ENCODE measurements at regions not wholly inside any gene's neighbourhood (a gene's known extent, or its start where the extent isn't known, plus 50 kb on each side); places are given as distances from the start of the nearest gene placed in this dataset.

DNA sequence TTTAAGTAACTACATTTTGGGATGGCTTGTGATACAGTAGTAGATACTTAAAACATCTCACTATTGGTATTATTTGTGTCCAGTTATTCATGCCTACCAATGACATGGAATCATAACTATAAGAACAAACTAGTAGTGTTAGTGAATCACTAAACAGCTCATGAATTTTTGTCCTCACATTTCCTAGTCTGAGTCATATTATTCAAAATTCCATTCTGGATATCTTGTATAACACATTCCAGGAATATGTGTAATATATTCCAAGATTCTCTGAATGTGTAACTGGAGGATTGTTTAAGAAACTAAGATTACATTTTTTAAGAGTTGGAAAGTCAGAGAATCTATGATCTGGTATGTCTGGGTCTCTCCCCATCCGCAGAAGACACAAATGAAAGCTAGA, 565.3 kb upstream of the ZNF608 start:
- TF ChIP-seq POLR2A (IDR thresholded peaks at IDR 0.05), result no peak
- TF ChIP-seq, protein P1, sequence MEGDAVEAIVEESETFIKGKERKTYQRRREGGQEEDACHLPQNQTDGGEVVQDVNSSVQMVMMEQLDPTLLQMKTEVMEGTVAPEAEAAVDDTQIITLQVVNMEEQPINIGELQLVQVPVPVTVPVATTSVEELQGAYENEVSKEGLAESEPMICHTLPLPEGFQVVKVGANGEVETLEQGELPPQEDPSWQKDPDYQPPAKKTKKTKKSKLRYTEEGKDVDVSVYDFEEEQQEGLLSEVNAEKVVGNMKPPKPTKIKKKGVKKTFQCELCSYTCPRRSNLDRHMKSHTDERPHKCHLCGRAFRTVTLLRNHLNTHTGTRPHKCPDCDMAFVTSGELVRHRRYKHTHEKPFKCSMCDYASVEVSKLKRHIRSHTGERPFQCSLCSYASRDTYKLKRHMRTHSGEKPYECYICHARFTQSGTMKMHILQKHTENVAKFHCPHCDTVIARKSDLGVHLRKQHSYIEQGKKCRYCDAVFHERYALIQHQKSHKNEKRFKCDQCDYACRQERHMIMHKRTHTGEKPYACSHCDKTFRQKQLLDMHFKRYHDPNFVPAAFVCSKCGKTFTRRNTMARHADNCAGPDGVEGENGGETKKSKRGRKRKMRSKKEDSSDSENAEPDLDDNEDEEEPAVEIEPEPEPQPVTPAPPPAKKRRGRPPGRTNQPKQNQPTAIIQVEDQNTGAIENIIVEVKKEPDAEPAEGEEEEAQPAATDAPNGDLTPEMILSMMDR (IDR thresholded peaks at IDR 0.05), result no peak
- no peak for TF ChIP-seq EP300 (IDR thresholded peaks at IDR 0.05)

All from suprapubic skin (tissue), 3 donors.